ENCODE measurements at regions not wholly inside any gene's neighbourhood (a gene's known extent, or its start where the extent isn't known, plus 50 kb on each side); places are given as distances from the start of the nearest gene placed in this dataset.

- no peak overlapping the region for H3K27ac ChIP-seq (ENCODE audit: low read length in 2 of 2)
- H3K4me3 ChIP-seq (ENCODE audit: control extremely low read depth in 1 of 5, extremely low read depth in 1 of 5, insufficient read depth in 1 of 5, low read depth in 2 of 5, low read length in 4 of 5), result no peak overlapping the region
- TF ChIP-seq EZH2 (IDR thresholded peaks at IDR 0.05; ENCODE audit: borderline replicate concordance, insufficient read depth, low read depth, low read length, poor library complexity, severe bottlenecking) (no peak), CTCF (IDR thresholded peaks at IDR 0.05) (no peak)
- H3K27me3 ChIP-seq (replicated peaks in 1 of 4; ENCODE audit: control extremely low read depth in 1 of 4, control insufficient read depth in 3 of 4, insufficient read depth in 4 of 4, low read length in 3 of 4), result no peaks in the 10 kb centered on the region
- Mint-ChIP-seq H3K4me3 (no peak overlapping the region), H3K4me1 (no peaks in the 10 kb centered on the region), H3K27ac (no peak overlapping the region), H3K27me3 (no peaks in the 10 kb centered on the region), H3K9me3 (ENCODE audit: insufficient read depth) (no peaks in the 10 kb centered on the region)
- H3K9ac ChIP-seq (ENCODE audit: low read length), result no peak overlapping the region
- no peaks in the 10 kb centered on the region for H3K4me1 ChIP-seq (ENCODE audit: control insufficient read depth in 2 of 2, insufficient read depth in 2 of 2, low read length in 2 of 2)
- ATAC-seq (ENCODE audit: low read depth) (no peak), DNase-seq (no peak)
- no CpG with 5 or more reads among the region's 3 CpGs for WGBS (ENCODE audit: insufficient coverage)
- ChIA-PET CTCF (no interaction called here), POLR2A (no interaction called here)
- H3K4me2 ChIP-seq (replicated peaks; ENCODE audit: low read depth, low read length, poor library complexity, severe bottlenecking), result no peak overlapping the region
- no peak overlapping the region for H2AFZ ChIP-seq (ENCODE audit: insufficient read depth, low read depth, low read length, poor library complexity, severe bottlenecking)
- H3K79me2 ChIP-seq (ENCODE audit: control insufficient read depth, insufficient read depth, low read length), result no peaks in the 10 kb centered on the region
- intact Hi-C loops (cut with micrococcal nuclease), result no loop called here
- H3K36me3 ChIP-seq (replicated peaks in 1 of 2; ENCODE audit: control extremely low read depth in 1 of 2, control insufficient read depth in 1 of 2, extremely low read depth in 1 of 2, insufficient read depth in 2 of 2, low read length in 1 of 2), result no peaks in the 10 kb centered on the region
- no peaks in the 10 kb centered on the region for H4K20me1 ChIP-seq (ENCODE audit: control insufficient read depth, insufficient read depth, low read length, poor library complexity, severe bottlenecking)
- peaks cover 0 to 8% (median 0%) of the 10 kb centered on the region in 3 donors for H3K9me3 ChIP-seq (ENCODE audit: control extremely low read depth in 1 of 3, control insufficient read depth in 2 of 3, insufficient read depth in 1 of 3, low read length in 2 of 3)
These were observed 860.1 kb upstream of the INTU start for GRCh38 chr4:126772662-126773061.

GRCh38 chr4:126775485-126776106, 857.2 kb upstream of the INTU start:
- no peaks in the 10 kb centered on the region for H3K27me3 Mint-ChIP-seq
- 69% methylated on average over 2 of the region's 5 CpGs for WGBS (ENCODE audit: insufficient coverage)
- H3K9me3 ChIP-seq (ENCODE audit: control extremely low read depth in 1 of 3, control insufficient read depth in 2 of 3, insufficient read depth in 1 of 3, low read length in 2 of 3), result peaks cover 0 to 13% (median 1%) of the 10 kb centered on the region in 3 donors
- no peaks in the 10 kb centered on the region for H4K20me1 ChIP-seq (ENCODE audit: control insufficient read depth, insufficient read depth, low read length, poor library complexity, severe bottlenecking)
- H3K4me3 ChIP-seq (ENCODE audit: control extremely low read depth in 1 of 5, extremely low read depth in 1 of 5, insufficient read depth in 1 of 5, low read depth in 2 of 5, low read length in 4 of 5), result no peak overlapping the region
- no peak overlapping the region for H3K4me2 ChIP-seq (replicated peaks; ENCODE audit: low read depth, low read length, poor library complexity, severe bottlenecking)
- POLR2A ChIA-PET, result no interaction called here
- H3K9me3 Mint-ChIP-seq (ENCODE audit: insufficient read depth), result peaks cover 2% of the 10 kb centered on the region
- H3K4me1 Mint-ChIP-seq, result no peaks in the 10 kb centered on the region
- ATAC-seq (ENCODE audit: low read depth) (no peak), DNase-seq (no peak)
- no peak for TF ChIP-seq EZH2 (IDR thresholded peaks at IDR 0.05; ENCODE audit: borderline replicate concordance, insufficient read depth, low read depth, low read length, poor library complexity, severe bottlenecking)
- no peak for TF ChIP-seq CTCF (IDR thresholded peaks at IDR 0.05)
- no peak overlapping the region for H3K9ac ChIP-seq (ENCODE audit: low read length)
- no peaks in the 10 kb centered on the region for H3K36me3 ChIP-seq (replicated peaks in 1 of 2; ENCODE audit: control extremely low read depth in 1 of 2, control insufficient read depth in 1 of 2, extremely low read depth in 1 of 2, insufficient read depth in 2 of 2, low read length in 1 of 2)
- no peaks in the 10 kb centered on the region for H3K79me2 ChIP-seq (ENCODE audit: control insufficient read depth, insufficient read depth, low read length)
- H2AFZ ChIP-seq (ENCODE audit: insufficient read depth, low read depth, low read length, poor library complexity, severe bottlenecking), result no peak overlapping the region
- H3K27ac ChIP-seq (ENCODE audit: low read length in 2 of 2), result no peak overlapping the region
- intact Hi-C loops (cut with micrococcal nuclease), result no loop called here
- no peaks in the 10 kb centered on the region for H3K4me1 ChIP-seq (ENCODE audit: control insufficient read depth in 2 of 2, insufficient read depth in 2 of 2, low read length in 2 of 2)
- CTCF ChIA-PET, result no interaction called here
- no peaks in the 10 kb centered on the region for H3K27me3 ChIP-seq (replicated peaks in 1 of 4; ENCODE audit: control extremely low read depth in 1 of 4, control insufficient read depth in 3 of 4, insufficient read depth in 4 of 4, low read length in 3 of 4)
- H3K27ac Mint-ChIP-seq, result no peak overlapping the region
- no peak overlapping the region for H3K4me3 Mint-ChIP-seq

Data from B cell (primary cell).